ENCODE measurements at regions not wholly inside any gene's neighbourhood (a gene's known extent, or its start where the extent isn't known, plus 50 kb on each side); places are given as distances from the start of the nearest gene placed in this dataset.

DNA sequence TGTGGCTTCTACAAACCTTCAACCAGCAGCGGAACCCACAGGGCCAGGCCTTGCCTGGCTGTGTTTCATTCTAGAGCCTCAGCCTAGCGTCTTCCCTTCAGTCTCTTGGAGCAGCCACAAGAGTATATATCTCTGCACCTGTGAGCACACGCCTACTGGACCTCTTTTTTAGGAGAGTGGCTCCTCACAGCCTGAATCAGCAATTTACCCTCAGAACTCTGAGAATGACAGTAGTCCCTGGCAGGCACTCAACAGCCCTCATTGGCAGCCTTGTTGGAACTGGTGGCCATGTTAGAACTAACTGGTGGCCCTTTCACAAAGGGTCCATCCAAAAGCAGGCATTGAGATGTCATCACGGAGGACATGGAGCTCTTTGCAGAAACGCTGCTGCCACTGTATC, 138.9 kb downstream of the BCOR start:
- Histone ChIP-seq H3K27me3 (ENCODE audit: insufficient read depth, low read depth, low read length) (no peaks in the 10 kb centered on the region), H3K79me2 (replicated peaks; ENCODE audit: insufficient read depth, low read length) (no peaks in the 10 kb centered on the region)

DNA sequence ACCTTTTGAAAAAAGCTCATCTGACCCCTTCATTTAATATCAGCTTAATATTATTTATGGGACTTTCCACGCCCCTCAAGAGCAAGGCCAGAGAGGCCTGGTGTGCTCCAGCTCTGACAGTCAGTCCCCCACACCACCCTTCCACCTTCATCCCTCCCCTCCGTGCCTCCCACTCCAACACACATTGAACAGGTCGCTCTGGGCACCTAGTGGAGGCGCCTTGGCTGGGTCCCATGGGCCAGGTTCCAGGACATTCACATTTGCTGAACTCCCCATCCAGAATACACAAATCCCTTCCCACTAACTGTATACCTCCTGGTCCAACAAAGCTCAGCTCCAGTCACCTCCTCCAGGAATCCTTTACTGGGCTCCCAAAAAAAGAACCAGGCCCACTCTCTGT, 137.5 kb downstream of the BCOR start:
- H3K4me2 ChIP-seq (ENCODE audit: low read length): no peak overlapping the region
- H3K9me3 ChIP-seq (ENCODE audit: low read length): no peaks in the 10 kb centered on the region
- no peak overlapping the region for H3K27ac ChIP-seq (ENCODE audit: low read length)
- no peaks in the 10 kb centered on the region for H3F3A ChIP-seq (ENCODE audit: insufficient read depth, low read length, poor library complexity, severe bottlenecking)
- H3K79me2 ChIP-seq (replicated peaks; ENCODE audit: insufficient read depth, low read length): no peaks in the 10 kb centered on the region
- no peaks in the 10 kb centered on the region for H3K36me3 ChIP-seq (ENCODE audit: insufficient read depth, low read length)
- H3K9me2 ChIP-seq (ENCODE audit: insufficient read depth, low read length): no peaks in the 10 kb centered on the region
- no peaks in the 10 kb centered on the region for H4K20me1 ChIP-seq (ENCODE audit: insufficient read depth)
- H3K27me3 ChIP-seq (ENCODE audit: insufficient read depth, low read depth, low read length): no peaks in the 10 kb centered on the region
- no peak for TF ChIP-seq EP300 (conservative IDR thresholded peaks at IDR 0.05; ENCODE audit: poor library complexity, severe bottlenecking)
- TF ChIP-seq EZH2 (IDR thresholded peaks at IDR 0.05; ENCODE audit: borderline replicate concordance, insufficient read depth, low read length, poor library complexity, severe bottlenecking): no peak
- TF ChIP-seq POLR2AphosphoS5 (IDR thresholded peaks at IDR 0.05): no peak
- no peak for TF ChIP-seq TAF1 (IDR thresholded peaks at IDR 0.05; ENCODE audit: low read depth)
- TF ChIP-seq RAD21 (conservative IDR thresholded peaks at IDR 0.05): no peak
- TF ChIP-seq, protein P1, sequence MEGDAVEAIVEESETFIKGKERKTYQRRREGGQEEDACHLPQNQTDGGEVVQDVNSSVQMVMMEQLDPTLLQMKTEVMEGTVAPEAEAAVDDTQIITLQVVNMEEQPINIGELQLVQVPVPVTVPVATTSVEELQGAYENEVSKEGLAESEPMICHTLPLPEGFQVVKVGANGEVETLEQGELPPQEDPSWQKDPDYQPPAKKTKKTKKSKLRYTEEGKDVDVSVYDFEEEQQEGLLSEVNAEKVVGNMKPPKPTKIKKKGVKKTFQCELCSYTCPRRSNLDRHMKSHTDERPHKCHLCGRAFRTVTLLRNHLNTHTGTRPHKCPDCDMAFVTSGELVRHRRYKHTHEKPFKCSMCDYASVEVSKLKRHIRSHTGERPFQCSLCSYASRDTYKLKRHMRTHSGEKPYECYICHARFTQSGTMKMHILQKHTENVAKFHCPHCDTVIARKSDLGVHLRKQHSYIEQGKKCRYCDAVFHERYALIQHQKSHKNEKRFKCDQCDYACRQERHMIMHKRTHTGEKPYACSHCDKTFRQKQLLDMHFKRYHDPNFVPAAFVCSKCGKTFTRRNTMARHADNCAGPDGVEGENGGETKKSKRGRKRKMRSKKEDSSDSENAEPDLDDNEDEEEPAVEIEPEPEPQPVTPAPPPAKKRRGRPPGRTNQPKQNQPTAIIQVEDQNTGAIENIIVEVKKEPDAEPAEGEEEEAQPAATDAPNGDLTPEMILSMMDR (IDR thresholded peaks at IDR 0.05; ENCODE audit: poor library complexity, severe bottlenecking): no peak
- no peak for TF ChIP-seq SMC3 (conservative IDR thresholded peaks at IDR 0.05; ENCODE audit: poor library complexity)
- TF ChIP-seq, protein P2, sequence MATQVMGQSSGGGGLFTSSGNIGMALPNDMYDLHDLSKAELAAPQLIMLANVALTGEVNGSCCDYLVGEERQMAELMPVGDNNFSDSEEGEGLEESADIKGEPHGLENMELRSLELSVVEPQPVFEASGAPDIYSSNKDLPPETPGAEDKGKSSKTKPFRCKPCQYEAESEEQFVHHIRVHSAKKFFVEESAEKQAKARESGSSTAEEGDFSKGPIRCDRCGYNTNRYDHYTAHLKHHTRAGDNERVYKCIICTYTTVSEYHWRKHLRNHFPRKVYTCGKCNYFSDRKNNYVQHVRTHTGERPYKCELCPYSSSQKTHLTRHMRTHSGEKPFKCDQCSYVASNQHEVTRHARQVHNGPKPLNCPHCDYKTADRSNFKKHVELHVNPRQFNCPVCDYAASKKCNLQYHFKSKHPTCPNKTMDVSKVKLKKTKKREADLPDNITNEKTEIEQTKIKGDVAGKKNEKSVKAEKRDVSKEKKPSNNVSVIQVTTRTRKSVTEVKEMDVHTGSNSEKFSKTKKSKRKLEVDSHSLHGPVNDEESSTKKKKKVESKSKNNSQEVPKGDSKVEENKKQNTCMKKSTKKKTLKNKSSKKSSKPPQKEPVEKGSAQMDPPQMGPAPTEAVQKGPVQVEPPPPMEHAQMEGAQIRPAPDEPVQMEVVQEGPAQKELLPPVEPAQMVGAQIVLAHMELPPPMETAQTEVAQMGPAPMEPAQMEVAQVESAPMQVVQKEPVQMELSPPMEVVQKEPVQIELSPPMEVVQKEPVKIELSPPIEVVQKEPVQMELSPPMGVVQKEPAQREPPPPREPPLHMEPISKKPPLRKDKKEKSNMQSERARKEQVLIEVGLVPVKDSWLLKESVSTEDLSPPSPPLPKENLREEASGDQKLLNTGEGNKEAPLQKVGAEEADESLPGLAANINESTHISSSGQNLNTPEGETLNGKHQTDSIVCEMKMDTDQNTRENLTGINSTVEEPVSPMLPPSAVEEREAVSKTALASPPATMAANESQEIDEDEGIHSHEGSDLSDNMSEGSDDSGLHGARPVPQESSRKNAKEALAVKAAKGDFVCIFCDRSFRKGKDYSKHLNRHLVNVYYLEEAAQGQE (IDR thresholded peaks at IDR 0.05; ENCODE audit: borderline replicate concordance): no peak
- TF ChIP-seq MXI1 (conservative IDR thresholded peaks at IDR 0.05; ENCODE audit: poor library complexity, severe bottlenecking): no peak
- no peak overlapping the region for H2AFZ ChIP-seq (ENCODE audit: low read depth, low read length)
- H3K9ac ChIP-seq (ENCODE audit: low read length): no peak overlapping the region
- H3K4me3 ChIP-seq (ENCODE audit: low read length): no peak overlapping the region

More for the DNA sequence above, 138.9 kb downstream of the BCOR start:
- Histone ChIP-seq H3K9ac (ENCODE audit: low read length) (no peak overlapping the region), H3K4me2 (ENCODE audit: low read length) (no peak overlapping the region), H3K4me3 (ENCODE audit: low read length) (no peak overlapping the region), H2AFZ (ENCODE audit: low read depth, low read length) (no peak overlapping the region), H3K36me3 (ENCODE audit: insufficient read depth, low read length) (no peaks in the 10 kb centered on the region), H3K9me3 (ENCODE audit: low read length) (no peaks in the 10 kb centered on the region), H3F3A (ENCODE audit: insufficient read depth, low read length, poor library complexity, severe bottlenecking) (no peaks in the 10 kb centered on the region), H3K27ac (ENCODE audit: low read length) (no peak overlapping the region), H3K9me2 (ENCODE audit: insufficient read depth, low read length) (no peaks in the 10 kb centered on the region), H4K20me1 (ENCODE audit: insufficient read depth) (no peaks in the 10 kb centered on the region)
- TF ChIP-seq TAF1 (IDR thresholded peaks at IDR 0.05; ENCODE audit: low read depth) (no peak), MXI1 (conservative IDR thresholded peaks at IDR 0.05; ENCODE audit: poor library complexity, severe bottlenecking) (no peak), RAD21 (conservative IDR thresholded peaks at IDR 0.05) (no peak), EZH2 (IDR thresholded peaks at IDR 0.05; ENCODE audit: borderline replicate concordance, insufficient read depth, low read length, poor library complexity, severe bottlenecking) (no peak), POLR2AphosphoS5 (IDR thresholded peaks at IDR 0.05) (no peak)
- TF ChIP-seq, protein P1 (IDR thresholded peaks at IDR 0.05; ENCODE audit: poor library complexity, severe bottlenecking): no peak
